ENCODE measurements at regions not wholly inside any gene's neighbourhood (a gene's known extent, or its start where the extent isn't known, plus 50 kb on each side); places are given as distances from the start of the nearest gene placed in this dataset.

GRCh38 chr17:33696102-33696501 lies 403.0 kb upstream of the ASIC2 start:
- TF ChIP-seq CTCF (conservative IDR thresholded peaks at IDR 0.05; ENCODE audit: low read depth, low read length) (no peak), POLR2A (IDR thresholded peaks at IDR 0.05; ENCODE audit: low read depth, low read length) (no peak), MXI1 (IDR thresholded peaks at IDR 0.05; ENCODE audit: borderline replicate concordance, low read depth, low read length) (no peak), NFE2L2 (IDR thresholded peaks at IDR 0.05; ENCODE audit: low read depth, low read length) (no peak), MAFK (IDR thresholded peaks at IDR 0.05; ENCODE audit: low read depth, low read length) (no peak), BHLHE40 (IDR thresholded peaks at IDR 0.05; ENCODE audit: low read depth, low read length) (no peak), MAZ (IDR thresholded peaks at IDR 0.05; ENCODE audit: borderline replicate concordance, low read depth, low read length) (no peak)

Data from IMR-90 (cell line).